Calu3 (cell line): ENCODE measurements at regions not wholly inside any gene's neighbourhood (a gene's known extent, or its start where the extent isn't known, plus 50 kb on each side); places are given as distances from the start of the nearest gene placed in this dataset.

Experiments
- BruUV-seq: library from RNA; stranded (reverse); fragments of 400-500 nt; replicated peaks from 2 replicates; lab custom pipeline; 2021; lab: Mats Ljungman, UMichigan
- CTCF ChIA-PET: fragments of 300-600 bp; sonication (Branson Sonifier 250); formaldehyde crosslinking; loops from one replicate; lab custom pipeline; 2022; ENCODE audit warnings: antibody characterized with exemption; lab: Charles Lee
- DNase-seq: peaks from one replicate; pipeline ENCODE4 v3.0.0; 2022
- H3K27ac Mint-ChIP-seq: one replicate; pipeline ENCODE4 v1.8.0; 2022; ENCODE audit warnings: mixed read lengths; ENCODE audit not compliant: unreplicated experiment
- H3K27me3 Mint-ChIP-seq: one replicate; pipeline ENCODE4 v1.8.0; 2022; ENCODE audit warnings: mixed read lengths; ENCODE audit not compliant: unreplicated experiment
- H3K36me3 Mint-ChIP-seq: one replicate; pipeline ENCODE4 v1.8.0; 2022; ENCODE audit warnings: mild to moderate bottlenecking, moderate library complexity, mixed read lengths; ENCODE audit not compliant: insufficient read depth, unreplicated experiment
- H3K4me1 Mint-ChIP-seq: one replicate; pipeline ENCODE4 v1.8.0; 2022; ENCODE audit warnings: mild to moderate bottlenecking, low read depth, mixed read lengths; ENCODE audit not compliant: unreplicated experiment
- H3K4me3 Mint-ChIP-seq: one replicate; pipeline ENCODE4 v1.8.0; 2022; ENCODE audit warnings: mild to moderate bottlenecking, low read depth, moderate library complexity, mixed read lengths; ENCODE audit not compliant: unreplicated experiment
- H3K9me3 Mint-ChIP-seq: one replicate; pipeline ENCODE4 v1.8.0; 2022; ENCODE audit warnings: low read depth, mixed read lengths; ENCODE audit not compliant: unreplicated experiment
- CTCF ChIP-seq: fragments of 200-600 bp; IDR thresholded peaks from one replicate; pipeline ENCODE4 v1.8.0; 2022; ENCODE audit warnings: antibody characterized with exemption; ENCODE audit not compliant: unreplicated experiment
- intact Hi-C: fragments of 100-400 bp; cut with micrococcal nuclease; formaldehyde crosslinking; loops from one replicate; pipeline ENCODE4 v1.10.0; 2022; ENCODE audit not compliant: unreplicated experiment

- Mint-ChIP-seq H3K36me3 (no peaks in the 10 kb centered on the region), H3K27me3 (no peaks in the 10 kb centered on the region), H3K4me3 (no peak overlapping the region), H3K27ac (no peak overlapping the region), H3K4me1 (no peaks in the 10 kb centered on the region), H3K9me3 (peaks cover 8% of the 10 kb centered on the region)
- intact Hi-C loops = no loop called here
- CTCF ChIA-PET = no interaction called here
- no peak for TF ChIP-seq CTCF
- DNase-seq = no peak
- no TSS peak for BruUV-seq
Observed at GRCh38 chr6:49151461-49151860, 311.6 kb downstream of the MMUT start.

GRCh38 chr6:49151033-49151432, 312.0 kb downstream of the MMUT start:
- BruUV-seq = no TSS peak
- H3K27ac Mint-ChIP-seq = no peak overlapping the region
- H3K36me3 Mint-ChIP-seq = no peaks in the 10 kb centered on the region
- no peak for TF ChIP-seq CTCF
- H3K9me3 Mint-ChIP-seq = peaks cover 8% of the 10 kb centered on the region
- intact Hi-C loops = no loop called here
- no peak overlapping the region for H3K4me3 Mint-ChIP-seq
- CTCF ChIA-PET = no interaction called here
- DNase-seq = no peak
- H3K27me3 Mint-ChIP-seq = no peaks in the 10 kb centered on the region
- H3K4me1 Mint-ChIP-seq = no peaks in the 10 kb centered on the region

GRCh38 chr6:49145280-49145679, 317.8 kb downstream of the MMUT start:
- Mint-ChIP-seq H3K4me3 (no peak overlapping the region), H3K27me3 (no peaks in the 10 kb centered on the region), H3K36me3 (no peaks in the 10 kb centered on the region), H3K9me3 (peaks cover 6% of the 10 kb centered on the region), H3K27ac (no peak overlapping the region), H3K4me1 (no peaks in the 10 kb centered on the region)
- TF ChIP-seq CTCF = no peak
- intact Hi-C loops = no loop called here
- BruUV-seq = no TSS peak
- CTCF ChIA-PET = no interaction called here
- DNase-seq = no peak

- TF ChIP-seq CTCF = no peak
- Mint-ChIP-seq H3K9me3 (no peaks in the 10 kb centered on the region), H3K27me3 (no peaks in the 10 kb centered on the region), H3K4me3 (no peak overlapping the region), H3K4me1 (no peaks in the 10 kb centered on the region), H3K27ac (no peak overlapping the region), H3K36me3 (no peaks in the 10 kb centered on the region)
- no peak for DNase-seq
- CTCF ChIA-PET = no interaction called here
- intact Hi-C loops = no loop called here
- no TSS peak for BruUV-seq
Observed at GRCh38 chr6:49142421-49143151, 320.5 kb downstream of the MMUT start.
